ENCODE measurements at regions not wholly inside any gene's neighbourhood (a gene's known extent, or its start where the extent isn't known, plus 50 kb on each side); places are given as distances from the start of the nearest gene placed in this dataset.

GRCh38 chr18:28766027-28766426, 589.1 kb upstream of the CDH2 start:
- no peaks in the 10 kb centered on the region for H3K27me3 Mint-ChIP-seq (ENCODE audit: low read depth)
- H3K9me3 Mint-ChIP-seq (ENCODE audit: low read depth) = no peaks in the 10 kb centered on the region
- no peak overlapping the region for H3K4me3 Mint-ChIP-seq (ENCODE audit: unreplicated experiment)
- no peaks in the 10 kb centered on the region for H3K36me3 Mint-ChIP-seq (ENCODE audit: low read depth)
- DNase-seq (ENCODE audit: low spot score) = no peak
- H3K4me1 Mint-ChIP-seq (ENCODE audit: low read depth) = peaks cover 35% of the 10 kb centered on the region
- TF ChIP-seq, protein P1, sequence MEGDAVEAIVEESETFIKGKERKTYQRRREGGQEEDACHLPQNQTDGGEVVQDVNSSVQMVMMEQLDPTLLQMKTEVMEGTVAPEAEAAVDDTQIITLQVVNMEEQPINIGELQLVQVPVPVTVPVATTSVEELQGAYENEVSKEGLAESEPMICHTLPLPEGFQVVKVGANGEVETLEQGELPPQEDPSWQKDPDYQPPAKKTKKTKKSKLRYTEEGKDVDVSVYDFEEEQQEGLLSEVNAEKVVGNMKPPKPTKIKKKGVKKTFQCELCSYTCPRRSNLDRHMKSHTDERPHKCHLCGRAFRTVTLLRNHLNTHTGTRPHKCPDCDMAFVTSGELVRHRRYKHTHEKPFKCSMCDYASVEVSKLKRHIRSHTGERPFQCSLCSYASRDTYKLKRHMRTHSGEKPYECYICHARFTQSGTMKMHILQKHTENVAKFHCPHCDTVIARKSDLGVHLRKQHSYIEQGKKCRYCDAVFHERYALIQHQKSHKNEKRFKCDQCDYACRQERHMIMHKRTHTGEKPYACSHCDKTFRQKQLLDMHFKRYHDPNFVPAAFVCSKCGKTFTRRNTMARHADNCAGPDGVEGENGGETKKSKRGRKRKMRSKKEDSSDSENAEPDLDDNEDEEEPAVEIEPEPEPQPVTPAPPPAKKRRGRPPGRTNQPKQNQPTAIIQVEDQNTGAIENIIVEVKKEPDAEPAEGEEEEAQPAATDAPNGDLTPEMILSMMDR (IDR thresholded peaks at IDR 0.05) = no peak
- no peak overlapping the region for H3K27ac Mint-ChIP-seq (ENCODE audit: unreplicated experiment)

DNA sequence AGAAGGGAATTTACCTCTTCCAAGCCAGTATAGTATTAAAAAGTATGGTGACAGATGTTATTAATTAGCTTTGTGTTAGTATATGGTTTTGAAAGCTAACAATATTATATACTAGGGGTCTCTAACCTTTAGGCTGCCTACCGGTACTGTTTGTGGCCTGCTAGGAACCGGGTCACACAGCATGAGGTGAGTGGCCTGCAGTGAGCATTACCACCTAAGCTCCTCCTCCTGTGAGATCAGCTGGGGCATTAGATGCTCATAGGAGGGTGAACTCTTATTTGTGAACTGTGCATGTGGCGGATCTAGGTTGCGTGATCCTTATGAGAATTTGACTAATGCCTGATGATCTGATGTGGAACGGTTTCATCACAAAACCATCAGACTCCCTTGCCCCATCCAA, 583.4 kb upstream of the CDH2 start:
- H3K27ac Mint-ChIP-seq (ENCODE audit: unreplicated experiment) = no peak overlapping the region
- H3K4me3 Mint-ChIP-seq (ENCODE audit: unreplicated experiment) = no peak overlapping the region
- no peaks in the 10 kb centered on the region for H3K36me3 Mint-ChIP-seq (ENCODE audit: low read depth)
- TF ChIP-seq, protein P1 (IDR thresholded peaks at IDR 0.05) = no peak
- peaks cover 12% of the 10 kb centered on the region for H3K4me1 Mint-ChIP-seq (ENCODE audit: low read depth)
- no peaks in the 10 kb centered on the region for H3K27me3 Mint-ChIP-seq (ENCODE audit: low read depth)
- H3K9me3 Mint-ChIP-seq (ENCODE audit: low read depth) = no peaks in the 10 kb centered on the region
- DNase-seq (ENCODE audit: low spot score) = no peak

DNA sequence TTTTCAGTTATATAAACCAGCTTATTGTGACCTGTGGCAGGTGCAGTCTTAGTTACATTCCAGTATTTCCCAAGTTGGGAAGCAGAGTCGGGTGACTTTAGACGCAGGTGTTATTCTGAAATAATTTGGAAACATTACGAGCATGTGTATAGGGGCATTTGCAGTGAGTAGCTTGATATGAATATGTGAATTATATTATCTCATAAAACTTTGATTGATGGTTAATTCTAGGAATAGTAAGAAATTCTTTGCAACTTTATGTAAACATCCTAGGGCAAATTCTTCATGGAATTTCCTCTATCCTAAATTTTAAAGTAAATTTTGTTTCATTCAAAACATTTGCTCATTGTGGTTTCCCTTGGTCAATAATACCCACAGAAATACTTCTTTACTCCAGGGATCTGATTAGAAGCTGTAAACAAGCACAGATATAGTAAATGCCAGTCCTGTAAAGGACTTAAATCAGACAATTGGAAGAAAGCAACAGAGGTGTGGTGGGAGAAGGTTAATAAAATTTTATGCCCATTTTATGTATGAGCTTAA, 580.6 kb upstream of the CDH2 start:
- peaks cover 4% of the 10 kb centered on the region for H3K9me3 Mint-ChIP-seq (ENCODE audit: low read depth)
- no peak overlapping the region for H3K27ac Mint-ChIP-seq (ENCODE audit: unreplicated experiment)
- H3K4me1 Mint-ChIP-seq (ENCODE audit: low read depth) = peaks cover 11% of the 10 kb centered on the region
- H3K27me3 Mint-ChIP-seq (ENCODE audit: low read depth) = no peaks in the 10 kb centered on the region
- H3K36me3 Mint-ChIP-seq (ENCODE audit: low read depth) = no peaks in the 10 kb centered on the region
- DNase-seq (ENCODE audit: low spot score) = no peak
- no peak overlapping the region for H3K4me3 Mint-ChIP-seq (ENCODE audit: unreplicated experiment)
- TF ChIP-seq, protein P1 (IDR thresholded peaks at IDR 0.05) = no peak

- H3K4me1 Mint-ChIP-seq (ENCODE audit: low read depth) = no peaks in the 10 kb centered on the region
- peaks cover 3% of the 10 kb centered on the region for H3K9me3 Mint-ChIP-seq (ENCODE audit: low read depth)
- H3K4me3 Mint-ChIP-seq (ENCODE audit: unreplicated experiment) = no peak overlapping the region
- DNase-seq (ENCODE audit: low spot score) = no peak
- peaks cover 3% of the 10 kb centered on the region for H3K27me3 Mint-ChIP-seq (ENCODE audit: low read depth)
- TF ChIP-seq, protein P1 (IDR thresholded peaks at IDR 0.05) = no peak
- no peak overlapping the region for H3K27ac Mint-ChIP-seq (ENCODE audit: unreplicated experiment)
- no peaks in the 10 kb centered on the region for H3K36me3 Mint-ChIP-seq (ENCODE audit: low read depth)
These were observed 566.2 kb upstream of the CDH2 start for GRCh38 chr18:28743115-28743514.

DNA sequence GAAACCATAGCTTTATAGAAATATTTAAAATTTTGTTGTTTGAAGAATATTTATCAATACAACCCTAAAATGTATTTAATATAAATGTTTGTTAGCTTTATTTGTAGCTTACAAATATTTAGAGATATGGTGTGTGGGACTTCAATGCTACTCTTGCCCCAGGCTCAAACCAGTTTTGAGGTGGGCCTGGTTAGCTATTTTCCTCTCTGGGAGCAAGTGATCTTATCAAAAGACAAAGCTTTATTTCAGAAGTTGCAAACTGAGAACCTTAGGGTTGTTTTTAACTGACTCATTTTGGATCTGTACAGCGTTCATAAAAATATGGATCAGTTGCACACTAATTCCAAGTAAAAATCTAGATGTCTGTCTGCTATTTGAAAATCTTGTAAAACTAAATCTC, 563.6 kb upstream of the CDH2 start:
- no peak for DNase-seq (ENCODE audit: low spot score)
- Mint-ChIP-seq H3K4me3 (ENCODE audit: unreplicated experiment) (no peak overlapping the region), H3K36me3 (ENCODE audit: low read depth) (no peaks in the 10 kb centered on the region), H3K9me3 (ENCODE audit: low read depth) (no peaks in the 10 kb centered on the region), H3K27ac (ENCODE audit: unreplicated experiment) (no peak overlapping the region), H3K4me1 (ENCODE audit: low read depth) (peaks cover 10% of the 10 kb centered on the region), H3K27me3 (ENCODE audit: low read depth) (peaks cover 3% of the 10 kb centered on the region)
- TF ChIP-seq, protein P1 (IDR thresholded peaks at IDR 0.05) = no peak
